CD4-positive, alpha-beta T cell (primary cell): ENCODE measurements at regions not wholly inside any gene's neighbourhood (a gene's known extent, or its start where the extent isn't known, plus 50 kb on each side); places are given as distances from the start of the nearest gene placed in this dataset.

ENCODE experiments used
- ATAC-seq: fragments of 200-7000 bp; cut with Tn5 transposase; one replicate; pipeline ENCODE4 v1.10.0; 2022; ENCODE audit warnings: mild to moderate bottlenecking; ENCODE audit not compliant: poor library complexity
- CTCF ChIA-PET: fragments of 350-600 bp; sonication (Branson Sonifier 250); formaldehyde crosslinking; loops from one replicate; lab custom pipeline; 2021; ENCODE audit warnings: antibody characterized with exemption, inconsistent platforms; lab: Charles Lee
- POLR2A ChIA-PET: fragments of 350-600 bp; sonication (Branson Sonifier 250); formaldehyde crosslinking; loops from one replicate; lab custom pipeline; 2021; ENCODE audit warnings: antibody characterized with exemption, inconsistent platforms; lab: Charles Lee
- DNase-seq, 14 experiments: peaks; one replicate each; pipeline ENCODE4 v3.0.0-alpha.2; 2013 to 2020; ENCODE audit warnings: mixed read lengths in 2 of 14
- H3K27ac ChIP-seq, 2 donors: one replicate each; pipeline versions ENCODE4 v1.5.1 to v1.7.0; 2013; ENCODE audit warnings: low read length in 2 of 2, low read depth in 1 of 2, mild to moderate bottlenecking in 1 of 2
- H3K27me3 ChIP-seq, 2 experiments: 1 replicate in 1 of 2; 2 replicates in 1 of 2; pipeline versions ENCODE4 v1.6.1 to v1.7.0; 2013; ENCODE audit warnings: low read length in 2 of 2, control low read depth in 1 of 2, mild to moderate bottlenecking in 1 of 2, moderate library complexity in 1 of 2; ENCODE audit not compliant: insufficient read depth in 2 of 2, control insufficient read depth in 1 of 2
- H3K36me3 ChIP-seq: one replicate; pipeline ENCODE4 v1.6.1; 2013; ENCODE audit warnings: low read length, control low read depth; ENCODE audit not compliant: insufficient read depth
- H3K4me1 ChIP-seq: one replicate; pipeline ENCODE4 v1.6.1; 2013; ENCODE audit warnings: low read length, control low read depth; ENCODE audit not compliant: insufficient read depth
- H3K4me3 ChIP-seq: one replicate; pipeline ENCODE4 v1.5.1; 2013; ENCODE audit warnings: mild to moderate bottlenecking, low read length, moderate library complexity
- H3K9me3 ChIP-seq, 2 experiments: 1 replicate in 1 of 2; 2 replicates in 1 of 2; pipeline versions ENCODE4 v1.6.1 to v1.7.0; 2013; ENCODE audit warnings: low read length in 2 of 2, mild to moderate bottlenecking in 2 of 2, control low read depth in 1 of 2, moderate library complexity in 1 of 2; ENCODE audit not compliant: control insufficient read depth in 1 of 2, insufficient read depth in 1 of 2
- H3K27ac Mint-ChIP-seq: one replicate; pipeline ENCODE4 v1.8.0; 2020; ENCODE audit warnings: mixed read lengths
- H3K27me3 Mint-ChIP-seq: one replicate; pipeline ENCODE4 v1.8.0; 2021; ENCODE audit warnings: mixed read lengths
- H3K36me3 Mint-ChIP-seq: one replicate; pipeline ENCODE4 v1.8.0; 2021; ENCODE audit warnings: low read depth, mixed read lengths
- H3K4me1 Mint-ChIP-seq: one replicate; pipeline ENCODE4 v1.8.0; 2021; ENCODE audit warnings: low read depth, mixed read lengths
- H3K4me3 Mint-ChIP-seq: one replicate; pipeline ENCODE4 v1.8.0; 2020; ENCODE audit warnings: mild to moderate bottlenecking, mixed read lengths
- H3K9me3 Mint-ChIP-seq: one replicate; pipeline ENCODE4 v1.8.0; 2020; ENCODE audit warnings: mixed read lengths
- intact Hi-C, 2 experiments: fragments of 100-400 bp; cut with DNase I in 1 of 2; cut with micrococcal nuclease in 1 of 2; formaldehyde crosslinking; loops; one replicate each; pipeline versions ENCODE4 v1.15.1 to v1.9.0; 2023 to 2025; cut with DNase I, micrococcal nuclease
- TF ChIP-seq, protein P1 (sequence below): fragments of 200-600 bp; IDR thresholded peaks from one replicate; pipeline ENCODE4 v1.8.0; 2022; ENCODE audit warnings: antibody characterized with exemption, mild to moderate bottlenecking

GRCh38 chr17:13088666-13089065 lies 70.8 kb upstream of the ELAC2 start:
- Histone ChIP-seq H3K36me3 (no peaks in the 10 kb centered on the region), H3K27ac (no peak overlapping the region), H3K27me3 (no peaks in the 10 kb centered on the region), H3K4me1 (peaks cover 3% of the 10 kb centered on the region), H3K9me3 (no peaks in the 10 kb centered on the region), H3K4me3 (no peak overlapping the region)
- Mint-ChIP-seq H3K4me1 (peaks cover 12% of the 10 kb centered on the region), H3K36me3 (no peaks in the 10 kb centered on the region), H3K27me3 (peaks cover 5% of the 10 kb centered on the region), H3K4me3 (no peak overlapping the region), H3K27ac (no peak overlapping the region), H3K9me3 (no peaks in the 10 kb centered on the region)
- no peak for ATAC-seq
- TF ChIP-seq, protein P1, sequence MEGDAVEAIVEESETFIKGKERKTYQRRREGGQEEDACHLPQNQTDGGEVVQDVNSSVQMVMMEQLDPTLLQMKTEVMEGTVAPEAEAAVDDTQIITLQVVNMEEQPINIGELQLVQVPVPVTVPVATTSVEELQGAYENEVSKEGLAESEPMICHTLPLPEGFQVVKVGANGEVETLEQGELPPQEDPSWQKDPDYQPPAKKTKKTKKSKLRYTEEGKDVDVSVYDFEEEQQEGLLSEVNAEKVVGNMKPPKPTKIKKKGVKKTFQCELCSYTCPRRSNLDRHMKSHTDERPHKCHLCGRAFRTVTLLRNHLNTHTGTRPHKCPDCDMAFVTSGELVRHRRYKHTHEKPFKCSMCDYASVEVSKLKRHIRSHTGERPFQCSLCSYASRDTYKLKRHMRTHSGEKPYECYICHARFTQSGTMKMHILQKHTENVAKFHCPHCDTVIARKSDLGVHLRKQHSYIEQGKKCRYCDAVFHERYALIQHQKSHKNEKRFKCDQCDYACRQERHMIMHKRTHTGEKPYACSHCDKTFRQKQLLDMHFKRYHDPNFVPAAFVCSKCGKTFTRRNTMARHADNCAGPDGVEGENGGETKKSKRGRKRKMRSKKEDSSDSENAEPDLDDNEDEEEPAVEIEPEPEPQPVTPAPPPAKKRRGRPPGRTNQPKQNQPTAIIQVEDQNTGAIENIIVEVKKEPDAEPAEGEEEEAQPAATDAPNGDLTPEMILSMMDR, result no peak
- intact Hi-C loops, result no loop called here
- POLR2A ChIA-PET, result no interaction called here
- CTCF ChIA-PET, result no interaction called here
- no peak for DNase-seq

GRCh38 chr17:13087802-13088201 lies 70.0 kb upstream of the ELAC2 start:
- Histone ChIP-seq H3K36me3 (no peaks in the 10 kb centered on the region), H3K27me3 (no peaks in the 10 kb centered on the region), H3K4me3 (no peak overlapping the region), H3K4me1 (peaks cover 4% of the 10 kb centered on the region), H3K27ac (no peak overlapping the region), H3K9me3 (no peaks in the 10 kb centered on the region)
- TF ChIP-seq, protein P1, result no peak
- ChIA-PET CTCF (no interaction called here), POLR2A (no interaction called here)
- ATAC-seq (no peak), DNase-seq (no peak)
- intact Hi-C loops, result no loop called here
- Mint-ChIP-seq H3K36me3 (no peaks in the 10 kb centered on the region), H3K4me3 (no peak overlapping the region), H3K27me3 (peaks cover 5% of the 10 kb centered on the region), H3K27ac (no peak overlapping the region), H3K9me3 (no peaks in the 10 kb centered on the region), H3K4me1 (peaks cover 12% of the 10 kb centered on the region)

- ATAC-seq, result no peak
- CTCF ChIA-PET, result no interaction called here
- Mint-ChIP-seq H3K9me3 (no peaks in the 10 kb centered on the region), H3K36me3 (no peaks in the 10 kb centered on the region), H3K4me1 (peaks cover 12% of the 10 kb centered on the region), H3K27me3 (peaks cover 5% of the 10 kb centered on the region), H3K4me3 (no peak overlapping the region), H3K27ac (no peak overlapping the region)
- intact Hi-C loops, result no loop called here
- H3K4me1 ChIP-seq, result peaks cover 4% of the 10 kb centered on the region
- no peaks in the 10 kb centered on the region for H3K9me3 ChIP-seq
- no peaks in the 10 kb centered on the region for H3K27me3 ChIP-seq
- POLR2A ChIA-PET, result no interaction called here
- TF ChIP-seq, protein P1, result no peak
- no peak for DNase-seq
- H3K27ac ChIP-seq, result no peak overlapping the region
- H3K36me3 ChIP-seq, result no peaks in the 10 kb centered on the region
- no peak overlapping the region for H3K4me3 ChIP-seq
These were observed 68.4 kb upstream of the ELAC2 start for GRCh38 chr17:13086142-13086769.
